HG03469 (cell line): ENCODE measurements at regions not wholly inside any gene's neighbourhood (a gene's known extent, or its start where the extent isn't known, plus 50 kb on each side); places are given as distances from the start of the nearest gene placed in this dataset.

ENCODE experiments used
- ATAC-seq: cut with Tn5 transposase; IDR thresholded peaks from one replicate; pipeline ENCODE4 v1.9.1; 2021; ENCODE audit warnings: mild to moderate bottlenecking, moderate library complexity, moderate number of reproducible peaks; ENCODE audit not compliant: unreplicated experiment

DNA sequence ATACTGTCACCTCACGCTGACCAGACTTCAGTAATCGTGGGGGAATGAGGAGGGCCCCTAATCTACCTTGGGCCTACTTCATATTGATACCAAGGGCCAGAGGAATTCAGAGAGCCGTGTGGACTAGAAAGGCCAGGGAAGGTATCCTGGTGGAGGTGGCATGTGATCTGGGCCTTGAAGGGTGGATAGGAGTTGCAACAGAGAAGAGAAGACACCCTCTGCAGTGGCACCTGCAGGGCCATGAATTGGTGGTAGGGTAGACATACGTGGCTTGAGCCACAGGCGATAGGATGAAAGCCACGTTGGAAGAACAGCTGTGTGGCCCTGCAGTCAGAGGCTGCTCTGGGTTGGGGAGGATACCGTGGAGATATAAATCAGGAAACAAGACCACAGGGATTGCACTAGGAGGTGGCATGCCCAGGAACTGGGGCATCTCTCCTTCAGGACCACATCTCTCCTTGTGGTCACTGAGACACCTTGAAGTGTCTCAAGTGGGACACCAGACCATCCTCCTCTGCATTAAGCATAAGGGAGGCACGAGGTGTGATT lies 141.4 kb downstream of the CYP26B1 start:
- no peak for ATAC-seq

DNA sequence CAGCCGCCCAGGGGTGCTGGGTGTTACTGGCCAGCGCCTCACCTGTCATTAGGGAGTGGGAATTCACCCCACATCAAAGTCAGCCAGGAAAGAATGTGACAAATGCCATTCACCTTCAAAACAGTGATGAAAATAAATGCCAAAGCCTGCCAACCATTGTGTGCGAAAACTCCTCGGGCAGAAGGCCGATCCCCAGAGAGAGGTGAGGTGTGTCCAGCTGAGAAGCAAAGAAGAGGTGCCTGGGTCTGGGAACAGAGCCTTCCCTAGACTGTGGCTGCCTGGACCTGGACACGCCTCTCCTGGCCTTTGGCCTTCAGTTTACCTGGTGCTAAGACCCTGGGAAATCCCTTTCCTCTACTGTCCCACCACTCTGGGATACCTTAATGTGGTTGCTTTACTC lies 142.7 kb downstream of the CYP26B1 start:
- no peak for ATAC-seq

DNA sequence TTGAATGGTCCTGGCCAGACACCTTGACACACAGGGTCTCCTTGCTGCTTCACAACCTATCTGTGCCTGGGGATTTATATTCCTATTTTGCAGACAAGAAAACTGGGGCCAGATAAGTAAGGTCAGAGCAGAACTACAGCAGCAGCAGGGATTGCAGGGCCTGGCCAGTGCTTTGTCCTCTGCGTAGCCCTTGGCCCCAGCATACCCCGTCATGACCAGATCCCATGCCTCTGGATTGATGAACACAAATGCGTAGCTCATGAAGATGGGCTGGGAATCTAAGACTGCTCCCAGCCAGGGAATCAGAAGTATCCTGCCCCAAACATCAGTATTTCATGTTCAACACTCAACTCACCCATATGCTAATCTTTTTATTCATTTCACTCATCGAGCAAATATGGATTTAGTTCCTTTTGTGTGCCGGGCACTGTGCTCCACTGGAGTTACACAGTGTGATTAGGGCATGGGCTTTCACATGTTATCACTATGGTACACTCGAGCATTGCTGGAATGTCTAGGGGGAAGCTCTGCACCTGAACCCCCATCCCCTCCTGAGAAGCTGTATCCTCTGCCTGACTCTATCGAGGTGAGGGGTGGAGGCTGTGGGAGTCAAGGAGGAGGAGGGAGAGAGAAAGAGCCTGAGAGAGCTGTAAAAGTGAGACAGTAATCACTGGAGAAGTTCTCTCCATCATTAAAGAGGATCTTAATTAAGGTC lies 143.3 kb downstream of the CYP26B1 start:
- ATAC-seq: no peak

DNA sequence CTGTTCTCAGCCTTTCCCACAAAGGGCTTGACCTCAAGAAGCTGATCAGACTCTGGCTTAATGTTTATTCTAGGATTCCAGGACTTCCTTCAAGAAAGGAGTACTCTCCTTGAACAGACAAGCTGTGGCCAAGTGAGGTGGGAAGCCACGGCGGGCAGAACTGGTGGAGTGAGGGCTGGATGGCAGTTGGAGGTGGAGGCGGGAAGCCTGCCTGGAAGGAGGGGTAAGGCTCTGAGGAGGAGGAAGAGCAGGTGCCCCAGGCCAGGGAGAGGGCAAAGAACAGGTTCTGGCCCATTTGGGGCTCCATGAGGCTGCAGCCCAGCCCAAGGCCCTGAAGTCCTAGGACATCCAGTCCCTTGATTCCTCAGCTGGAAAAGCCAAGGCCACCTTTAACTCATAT lies 143.9 kb downstream of the CYP26B1 start:
- no peak for ATAC-seq

DNA sequence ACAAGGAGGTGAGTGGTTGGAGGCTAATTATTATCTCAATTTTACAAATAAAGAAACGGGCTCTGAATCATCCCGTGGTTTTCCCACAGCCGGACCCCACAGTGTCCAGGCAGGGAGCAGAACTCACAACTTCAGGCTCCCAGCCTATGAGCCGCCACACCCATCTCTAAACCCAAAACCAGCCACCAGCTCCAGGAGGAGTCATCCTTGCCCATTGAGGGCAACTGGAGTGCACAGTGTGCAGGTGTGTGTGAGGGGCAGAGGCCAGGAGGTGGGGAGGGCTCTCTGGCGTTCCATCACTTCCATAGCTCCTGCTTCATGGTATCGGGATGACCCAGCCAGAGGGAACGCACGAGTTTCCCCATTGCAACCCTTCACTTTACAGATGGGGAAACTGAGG lies 144.5 kb downstream of the CYP26B1 start:
- no peak for ATAC-seq

DNA sequence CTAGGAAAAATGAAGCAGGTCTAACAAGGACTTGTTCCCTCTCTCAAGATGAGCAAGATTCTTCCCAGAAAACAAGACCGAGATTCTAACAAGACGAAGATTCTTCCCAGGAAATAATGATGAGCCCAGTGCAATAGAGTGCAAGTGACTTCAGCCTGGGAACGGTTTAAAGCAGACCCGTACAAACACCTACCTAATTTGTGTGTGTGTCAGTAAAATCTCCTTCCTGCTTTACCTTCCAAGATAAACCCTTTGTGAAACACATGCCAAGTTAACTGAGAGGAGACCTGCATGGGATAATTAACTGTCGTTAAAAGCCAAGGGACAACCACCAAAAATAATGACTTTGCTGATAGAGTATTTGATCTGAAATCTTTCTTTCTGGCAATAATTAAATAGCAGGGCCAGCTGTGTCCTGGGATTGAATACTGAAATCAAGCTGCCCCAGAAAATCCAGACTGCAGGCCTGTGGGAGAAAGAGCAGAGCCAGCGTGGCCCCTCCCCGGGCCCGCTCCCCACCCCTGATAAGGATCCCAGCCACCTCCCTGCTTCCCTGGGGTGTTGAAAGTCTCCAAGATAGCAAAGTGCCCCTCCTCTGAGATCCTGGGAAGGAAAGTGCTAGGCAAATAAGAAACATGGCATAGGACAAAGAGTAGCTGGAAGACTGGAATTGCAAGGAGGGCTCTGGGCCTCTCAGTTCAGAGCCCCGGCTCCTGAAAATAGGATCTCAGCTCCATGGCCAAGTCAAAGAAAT lies 145.5 kb downstream of the CYP26B1 start:
- no peak for ATAC-seq

DNA sequence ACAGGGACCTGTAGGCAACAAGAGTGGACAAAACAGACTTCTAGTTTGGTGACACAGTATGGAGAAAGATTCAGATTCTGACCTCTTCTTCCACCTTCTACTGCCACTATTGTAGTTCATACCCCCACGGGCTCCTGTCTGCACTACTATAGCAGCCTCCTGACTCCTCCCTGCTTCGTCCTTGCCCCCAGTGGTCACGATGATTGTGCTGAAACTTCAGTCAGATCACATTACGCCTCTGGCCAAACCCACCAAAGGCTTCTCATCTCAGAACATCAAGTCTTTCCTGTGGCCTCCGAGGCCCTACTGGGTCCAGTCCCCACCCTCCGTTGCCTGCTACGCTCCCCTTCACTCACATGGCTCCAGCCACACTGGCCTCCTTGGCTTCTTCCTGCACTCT lies 147.6 kb downstream of the CYP26B1 start:
- ATAC-seq: no peak

DNA sequence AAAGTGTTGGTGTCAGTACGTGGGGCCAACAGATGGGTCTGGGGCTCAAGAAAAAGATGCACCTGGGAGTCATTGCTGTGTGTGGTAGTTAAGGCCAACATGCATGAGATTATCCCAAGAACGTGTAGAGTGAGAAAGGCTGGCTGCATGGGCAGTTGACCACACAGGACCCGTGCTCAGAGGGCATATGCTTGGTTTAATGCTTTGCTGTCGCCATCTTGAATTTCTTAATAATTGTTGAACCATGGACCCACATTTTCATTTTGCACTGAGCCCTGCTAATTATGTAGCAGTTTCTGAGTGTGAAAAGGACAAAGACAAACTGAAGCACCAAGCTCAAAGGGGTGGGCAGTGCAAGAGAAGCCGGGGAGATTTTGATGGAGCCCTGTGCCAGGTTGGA lies 148.1 kb downstream of the CYP26B1 start:
- ATAC-seq: no peak

DNA sequence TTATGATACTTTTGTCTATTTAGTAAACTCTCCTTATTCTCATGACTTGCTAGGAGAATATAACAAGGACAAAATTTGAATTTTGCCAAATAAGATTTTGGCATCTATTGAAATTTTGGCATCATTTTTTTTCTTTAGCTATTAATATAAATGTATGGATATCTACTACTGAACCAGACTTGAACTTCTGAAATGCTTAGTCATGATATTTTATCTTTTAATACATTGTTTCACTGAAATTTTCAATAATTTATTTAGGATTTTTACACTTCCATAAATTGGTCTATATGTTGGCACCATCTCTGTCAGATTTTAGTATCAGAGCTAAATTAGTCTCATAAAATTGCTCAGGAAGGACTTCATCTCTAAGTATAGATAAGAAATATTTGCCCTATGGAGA lies 149.8 kb downstream of the CYP26B1 start:
- no peak for ATAC-seq

DNA sequence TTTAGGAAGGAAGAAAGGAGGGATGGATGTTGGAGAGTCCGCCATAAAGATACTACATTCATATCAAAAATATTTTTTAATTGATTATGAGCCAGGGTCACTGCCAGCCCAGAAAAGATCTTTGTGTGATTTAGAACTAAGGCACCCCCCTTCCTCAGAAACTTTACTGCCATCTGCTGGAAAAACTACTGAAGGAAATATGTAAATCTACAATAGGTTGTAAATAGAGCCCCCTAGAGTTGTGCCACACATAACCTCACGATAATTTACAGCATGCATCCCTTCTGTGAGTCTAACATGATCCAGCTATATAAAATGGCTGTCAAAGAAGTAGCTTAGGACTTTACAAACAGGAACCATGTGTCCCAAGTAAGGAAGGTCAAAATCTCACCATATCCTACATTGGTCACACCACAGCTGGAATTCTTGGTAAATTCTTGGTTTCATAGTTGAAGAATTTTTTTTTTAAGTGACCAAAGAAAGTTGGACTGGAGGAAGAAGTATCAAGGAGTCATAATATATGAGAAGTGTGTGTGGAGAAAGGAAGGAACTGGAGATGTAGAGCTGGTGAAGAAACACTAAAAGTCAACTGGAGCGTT lies 152.5 kb downstream of the CYP26B1 start:
- no peak for ATAC-seq

DNA sequence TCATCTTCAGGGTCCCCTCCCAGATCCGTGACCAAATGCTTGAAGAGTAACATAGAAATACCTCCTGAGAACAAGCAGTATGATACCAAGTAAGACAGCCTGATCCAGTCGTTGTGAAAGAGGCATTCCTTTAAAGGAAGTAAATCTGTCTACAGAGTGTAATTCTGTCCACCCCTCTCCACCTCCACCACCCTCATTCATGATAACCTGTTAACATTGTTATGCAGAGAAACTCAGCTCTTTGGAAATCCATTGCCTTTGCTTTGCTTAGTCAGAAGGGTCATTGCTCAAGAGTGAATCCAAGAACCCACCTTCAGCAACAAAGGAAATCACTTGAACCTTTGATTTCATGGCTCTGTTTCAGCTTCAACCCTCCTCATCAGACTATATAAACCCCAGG lies 155.6 kb downstream of the CYP26B1 start:
- no peak for ATAC-seq

DNA sequence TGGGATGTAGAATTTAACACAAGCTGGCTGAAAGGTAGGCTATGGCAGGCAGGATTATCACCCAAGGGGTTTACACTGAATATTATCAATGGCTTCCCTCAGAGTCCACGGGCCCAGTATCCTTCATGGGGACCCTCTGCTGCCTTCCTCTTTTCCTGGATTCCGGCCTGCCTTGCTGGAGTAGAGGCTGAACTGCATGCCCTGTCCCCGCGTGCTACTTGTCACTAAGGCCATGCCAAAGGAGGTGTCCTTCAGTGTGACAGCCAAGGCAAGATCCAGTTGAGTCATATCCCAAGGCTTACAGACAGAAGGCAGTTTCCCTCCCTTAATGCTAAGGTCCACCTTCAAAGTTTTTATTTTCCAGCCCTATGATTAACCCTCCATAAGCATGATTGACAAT lies 156.3 kb downstream of the CYP26B1 start:
- no peak for ATAC-seq

DNA sequence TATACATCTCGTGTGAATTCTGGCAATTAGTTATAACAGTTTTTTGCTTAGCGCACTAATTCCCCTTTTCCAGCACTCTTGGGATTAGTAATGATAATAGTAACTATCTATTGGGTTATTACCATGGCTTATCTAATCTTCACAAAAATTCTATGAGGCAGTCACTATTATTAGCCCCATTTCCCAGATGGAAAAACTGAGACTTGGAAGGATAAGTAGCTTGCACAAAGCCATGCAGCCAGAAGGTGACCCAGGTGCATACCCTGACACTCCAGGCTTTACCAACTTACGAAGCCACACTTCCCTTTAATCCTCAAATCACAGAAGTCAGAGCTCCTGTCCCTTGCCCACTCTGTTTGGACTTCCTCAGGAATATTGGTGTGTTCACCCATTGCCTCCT lies 156.8 kb downstream of the CYP26B1 start:
- no peak for ATAC-seq

DNA sequence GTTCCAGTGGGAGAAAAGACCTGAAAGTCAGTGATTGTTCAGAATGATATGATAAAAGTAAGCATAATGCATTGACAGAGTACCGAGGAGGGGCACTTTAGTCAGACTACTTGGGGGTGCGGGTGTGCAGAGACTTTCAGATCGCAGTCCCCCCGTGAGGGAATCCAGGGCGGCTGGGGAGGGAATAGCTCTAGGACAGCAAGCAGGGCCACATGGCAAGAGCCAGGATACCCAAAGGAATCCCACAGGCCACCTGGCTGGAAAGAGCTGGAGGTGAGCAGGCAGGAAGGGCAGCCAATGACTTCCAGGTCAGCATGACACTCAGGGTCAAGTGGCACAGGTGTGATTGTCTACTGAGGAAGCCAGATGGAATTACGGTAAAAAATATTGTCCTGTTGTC lies 157.5 kb downstream of the CYP26B1 start:
- no peak for ATAC-seq

DNA sequence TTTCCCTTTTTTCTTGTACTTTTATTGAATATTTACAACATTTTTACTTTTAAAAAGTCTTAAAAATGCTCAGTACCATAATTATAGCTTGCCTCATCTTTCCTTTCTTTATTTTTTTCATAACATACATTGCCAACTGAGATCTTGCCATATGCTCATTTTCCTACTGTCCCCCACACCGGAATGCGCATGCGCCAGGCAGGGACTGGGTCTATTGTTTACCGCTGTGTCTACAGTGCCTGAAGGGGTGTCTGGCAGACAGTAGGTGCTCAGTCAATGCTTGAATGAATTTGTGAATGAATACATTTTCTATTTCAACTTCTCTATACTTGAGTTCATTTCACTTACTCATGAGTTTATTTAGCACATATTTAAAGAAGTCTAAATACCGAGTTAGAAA lies 158.0 kb downstream of the CYP26B1 start:
- ATAC-seq: no peak

DNA sequence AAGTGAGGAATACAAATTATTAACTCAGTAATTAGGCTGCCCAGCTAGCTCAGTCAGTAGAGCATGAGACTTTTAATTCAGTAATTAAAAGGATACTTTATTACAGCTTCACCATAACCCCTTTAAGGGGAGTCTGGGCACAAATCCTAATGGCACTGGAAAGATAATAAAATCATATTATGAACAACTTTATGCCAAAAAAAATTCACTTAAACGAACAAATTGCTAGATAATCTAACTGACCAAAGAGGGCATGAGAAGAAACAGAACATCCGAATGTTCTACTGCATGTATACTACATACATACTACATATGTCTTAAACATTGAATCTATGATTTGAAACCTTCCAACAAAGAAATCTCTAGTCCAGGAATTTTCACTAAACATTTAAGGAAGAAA lies 159.5 kb downstream of the CYP26B1 start:
- no peak for ATAC-seq

DNA sequence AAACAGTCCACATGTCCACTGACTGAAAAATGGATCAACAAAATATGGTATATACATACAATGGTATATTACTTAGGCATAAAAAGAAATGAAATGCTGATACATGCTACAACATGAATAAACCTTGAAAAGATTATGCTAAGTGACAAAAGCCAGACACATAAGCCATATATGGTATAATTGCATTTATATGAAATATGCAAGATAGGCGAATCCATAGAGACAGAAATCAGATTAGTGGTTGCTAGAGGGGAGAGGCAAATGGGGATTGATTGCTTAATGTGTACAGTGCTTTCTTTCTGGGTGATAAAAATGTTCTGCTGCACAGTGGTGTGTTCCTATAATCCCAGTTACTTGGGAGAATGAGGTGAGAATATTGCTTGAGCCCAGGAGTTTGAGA lies 171.0 kb downstream of the CYP26B1 start:
- no peak for ATAC-seq

DNA sequence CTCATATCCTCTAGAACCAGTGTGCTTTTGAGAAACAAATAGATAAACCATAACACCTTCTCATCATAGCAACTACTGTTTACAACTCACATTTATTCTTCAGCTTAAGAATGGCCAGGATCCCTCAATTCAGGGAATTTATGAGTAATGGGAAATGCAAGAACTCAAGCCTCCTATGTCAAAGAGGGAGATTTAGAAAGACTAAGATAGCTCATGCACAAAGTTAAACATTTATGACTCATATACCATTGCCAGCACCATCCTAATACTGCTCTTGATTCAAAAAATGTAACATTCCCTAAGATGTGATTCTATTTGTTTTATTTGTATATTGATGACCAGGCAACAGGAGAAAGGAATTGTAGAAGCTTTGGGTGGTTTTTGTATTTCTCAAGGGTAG lies 172.8 kb downstream of the CYP26B1 start:
- ATAC-seq: no peak

DNA sequence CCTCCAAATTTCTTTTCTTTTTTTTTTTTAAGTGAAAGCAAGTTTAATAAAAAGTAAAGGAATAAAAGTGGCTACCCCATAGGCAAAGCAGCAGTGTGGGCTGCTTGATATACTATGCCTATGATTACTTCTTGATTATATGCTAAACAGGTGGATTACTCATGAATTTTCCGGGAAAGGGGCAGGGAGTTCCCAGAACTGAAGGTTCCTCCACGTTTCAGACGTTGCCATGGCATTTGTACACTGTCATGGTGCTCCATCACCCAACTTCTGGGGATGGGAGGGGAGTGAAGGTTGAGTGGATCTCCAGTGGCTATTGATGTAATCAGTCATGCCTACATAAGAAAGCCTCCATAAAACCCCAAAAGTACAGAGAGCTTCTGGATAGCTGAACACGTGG lies 176.2 kb downstream of the CYP26B1 start:
- no peak for ATAC-seq

DNA sequence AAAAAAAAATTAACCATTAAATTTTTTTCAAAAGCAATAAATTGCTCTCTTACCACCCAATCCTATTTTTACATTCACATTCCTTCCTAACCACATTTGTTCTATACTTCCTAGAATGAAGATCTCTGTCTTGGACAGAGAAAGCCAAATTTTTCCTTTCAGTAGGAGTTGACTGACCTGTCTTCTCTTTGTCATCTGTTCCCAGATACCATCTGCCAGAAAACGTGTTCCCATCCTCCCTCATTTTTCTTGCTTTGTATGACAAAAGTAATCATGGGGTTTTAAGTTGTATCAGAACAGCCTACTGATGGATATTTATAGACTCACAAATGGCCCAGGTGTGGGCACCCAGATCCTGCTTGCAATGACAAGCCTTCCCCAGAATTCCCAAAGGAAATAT lies 182.1 kb downstream of the CYP26B1 start:
- no peak for ATAC-seq

DNA sequence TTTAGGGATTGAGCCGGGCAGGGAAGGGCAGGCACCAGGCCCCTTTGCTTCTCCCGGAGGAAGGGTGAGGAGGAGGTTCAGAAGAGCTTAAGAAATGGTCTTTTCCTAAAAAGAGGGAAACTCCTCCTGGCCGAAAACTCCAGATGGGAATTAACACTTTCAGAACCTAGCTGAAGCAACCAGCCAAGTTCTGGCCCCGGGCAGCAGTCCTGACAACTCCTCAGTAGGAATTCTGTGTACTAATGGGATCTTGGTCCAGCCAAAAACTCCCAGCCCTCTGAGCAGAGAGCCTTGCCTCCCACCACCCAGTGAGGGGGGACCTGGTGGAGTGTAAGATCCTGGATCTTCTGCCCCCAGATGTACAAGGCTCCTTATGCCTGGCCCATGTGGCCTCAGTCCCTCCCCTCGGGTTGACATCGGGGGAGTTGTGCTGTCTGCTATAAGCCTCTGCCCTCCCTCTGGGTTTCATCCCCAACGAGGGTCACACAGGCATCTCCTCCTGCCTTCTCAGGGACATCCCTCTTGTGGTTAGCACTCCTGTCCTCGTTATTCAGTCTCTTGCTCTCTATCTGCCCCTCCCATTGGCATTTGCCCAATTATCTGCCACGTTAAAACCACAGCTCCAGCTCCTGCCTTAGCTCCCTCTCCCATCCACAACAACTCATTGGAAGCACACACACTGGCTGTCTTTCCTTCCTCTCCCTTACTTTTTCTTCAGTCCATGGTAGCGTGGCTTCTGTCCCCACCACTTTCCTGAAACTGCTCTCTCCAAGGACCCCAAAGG lies 184.6 kb downstream of the CYP26B1 start:
- no peak for ATAC-seq
